ENCODE measurements at regions not wholly inside any gene's neighbourhood (a gene's known extent, or its start where the extent isn't known, plus 50 kb on each side); places are given as distances from the start of the nearest gene placed in this dataset.

DNA sequence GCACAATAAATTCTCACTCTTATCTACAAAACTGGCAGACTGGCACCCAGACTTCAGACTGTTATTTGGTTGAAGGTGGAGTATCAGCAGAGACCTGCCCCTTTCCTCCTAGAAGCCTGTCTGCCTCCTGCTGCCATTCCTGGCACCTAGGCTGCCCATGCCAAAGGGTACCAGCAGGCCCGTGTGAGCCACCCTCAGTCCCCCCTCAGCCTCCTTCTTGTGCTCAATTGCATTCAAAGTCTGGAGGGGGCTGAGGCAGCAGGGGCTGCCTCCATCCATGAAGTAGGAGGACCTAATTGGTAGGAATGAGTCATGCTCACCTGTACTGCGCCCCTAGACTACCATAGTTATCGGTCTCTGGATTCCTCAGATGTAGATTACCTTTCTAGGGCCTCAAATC lies 440.9 kb upstream of the GRM3 start:
- TF ChIP-seq, protein P1, sequence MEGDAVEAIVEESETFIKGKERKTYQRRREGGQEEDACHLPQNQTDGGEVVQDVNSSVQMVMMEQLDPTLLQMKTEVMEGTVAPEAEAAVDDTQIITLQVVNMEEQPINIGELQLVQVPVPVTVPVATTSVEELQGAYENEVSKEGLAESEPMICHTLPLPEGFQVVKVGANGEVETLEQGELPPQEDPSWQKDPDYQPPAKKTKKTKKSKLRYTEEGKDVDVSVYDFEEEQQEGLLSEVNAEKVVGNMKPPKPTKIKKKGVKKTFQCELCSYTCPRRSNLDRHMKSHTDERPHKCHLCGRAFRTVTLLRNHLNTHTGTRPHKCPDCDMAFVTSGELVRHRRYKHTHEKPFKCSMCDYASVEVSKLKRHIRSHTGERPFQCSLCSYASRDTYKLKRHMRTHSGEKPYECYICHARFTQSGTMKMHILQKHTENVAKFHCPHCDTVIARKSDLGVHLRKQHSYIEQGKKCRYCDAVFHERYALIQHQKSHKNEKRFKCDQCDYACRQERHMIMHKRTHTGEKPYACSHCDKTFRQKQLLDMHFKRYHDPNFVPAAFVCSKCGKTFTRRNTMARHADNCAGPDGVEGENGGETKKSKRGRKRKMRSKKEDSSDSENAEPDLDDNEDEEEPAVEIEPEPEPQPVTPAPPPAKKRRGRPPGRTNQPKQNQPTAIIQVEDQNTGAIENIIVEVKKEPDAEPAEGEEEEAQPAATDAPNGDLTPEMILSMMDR (conservative IDR thresholded peaks at IDR 0.05; ENCODE audit: low read length): no peak
- no peak for TF ChIP-seq EZH2phosphoT487 (IDR thresholded peaks at IDR 0.05; ENCODE audit: borderline replicate concordance)

Measured in Loucy (cell line).